HCT116 (cell line): ENCODE measurements at regions not wholly inside any gene's neighbourhood (a gene's known extent, or its start where the extent isn't known, plus 50 kb on each side); places are given as distances from the start of the nearest gene placed in this dataset.

Experiments
- ATAC-seq: fragments of 200-7000 bp; cut with Tn5 transposase; 2 replicates; pipeline ENCODE4 v1.9.1; 2020; ENCODE audit warnings: mild to moderate bottlenecking, moderate library complexity
- BruUV-seq: library from RNA; stranded (reverse); fragments of 400-500 nt; replicated peaks from 2 replicates; lab custom pipeline; 2021; lab: Mats Ljungman, UMichigan
- CTCF ChIA-PET: fragments of 300-600 bp; sonication (Branson Sonifier 250); formaldehyde crosslinking; loops from one replicate; lab custom pipeline; 2021; ENCODE audit warnings: antibody characterized with exemption; lab: Charles Lee
- POLR2A ChIA-PET: fragments of 300-600, 350-600 bp; sonication (Branson Sonifier 250); formaldehyde crosslinking; loops from one replicate; lab custom pipeline; 2021; ENCODE audit warnings: antibody characterized with exemption; lab: Charles Lee
- RAD21 ChIA-PET, 2 experiments: fragments of 300-600 bp; sonication (Branson Sonifier 250); formaldehyde crosslinking; loops; one replicate each; lab custom pipeline; 2023; ENCODE audit warnings: low total read pairs in 2 of 2; ENCODE audit not compliant: uncharacterized antibody in 2 of 2, unreplicated experiment in 2 of 2, low non-redundant PET in 1 of 2; lab: Charles Lee
- DNase-seq: peaks from one replicate; pipeline ENCODE4 v3.0.0-alpha.2; 2010; ENCODE audit warnings: low read depth, low spot score
- H2AFZ ChIP-seq: fragments of 200-600 bp; shearing (Covaris generic), sonication (generic); 2 replicates; pipeline ENCODE4 v1.6.1; 2017; ENCODE audit warnings: low read depth, mixed run types, mixed read lengths, antibody characterized with exemption, low read length; ENCODE audit not compliant: poor library complexity, severe bottlenecking
- H3K27ac ChIP-seq: 2 replicates; pipeline ENCODE4 v1.5.1; 2012; ENCODE audit warnings: low read depth, low read length
- H3K27me3 ChIP-seq: fragments of 200-600 bp; sonication (generic); 2 replicates; pipeline ENCODE4 v1.6.1; 2016; ENCODE audit warnings: mixed run types, low read length, mixed read lengths; ENCODE audit not compliant: insufficient read depth
- H3K36me3 ChIP-seq, 2 experiments: fragments of 200-500 bp in 1 of 2; fragments of 200-600 bp in 1 of 2; sonication (Bioruptor generic) in 1 of 2; sonication (generic) in 1 of 2; 2 replicates each; pipeline versions ENCODE4 v1.5.1 to v1.6.1; 2014 to 2016; ENCODE audit warnings: low read length in 2 of 2, inconsistent platforms in 1 of 2, mixed read lengths in 1 of 2, mixed run types in 1 of 2; ENCODE audit not compliant: insufficient read depth in 2 of 2, control insufficient read depth in 1 of 2
- H3K4me1 ChIP-seq, 2 experiments: fragments of 200-600 bp in 1 of 2; sonication (generic) in 1 of 2; 2 replicates each; pipeline versions ENCODE4 v1.5.1 to v1.6.1; 2012 to 2017; ENCODE audit warnings: low read length in 2 of 2, inconsistent platforms in 1 of 2, mild to moderate bottlenecking in 1 of 2, mixed read lengths in 1 of 2, mixed run types in 1 of 2, moderate library complexity in 1 of 2; ENCODE audit not compliant: insufficient read depth in 2 of 2, control insufficient read depth in 1 of 2
- H3K4me2 ChIP-seq: fragments of 200-600 bp; sonication (generic); 2 replicates; pipeline ENCODE4 v1.6.1; 2017; ENCODE audit warnings: mixed run types, low read length, mixed read lengths
- H3K4me3 ChIP-seq, 2 experiments: fragments of 200-600 bp in 1 of 2; sonication (generic) in 1 of 2; replicated peaks in 1 of 2; 2 replicates each; pipeline ENCODE4 v1.5.1; 2011 to 2016; ENCODE audit warnings: low read length in 2 of 2, control low read depth in 1 of 2, low read depth in 1 of 2, mild to moderate bottlenecking in 1 of 2, mixed read lengths in 1 of 2, mixed run types in 1 of 2
- H3K79me2 ChIP-seq: fragments of 200-600 bp; sonication (generic); 2 replicates; pipeline ENCODE4 v1.6.1; 2017; ENCODE audit warnings: mild to moderate bottlenecking, mixed run types, low read length, moderate library complexity, mixed read lengths; ENCODE audit not compliant: insufficient read depth
- H3K9ac ChIP-seq: fragments of 200-600 bp; sonication (generic); 2 replicates; pipeline ENCODE4 v1.6.1; 2016; ENCODE audit warnings: low read length, mixed read lengths
- H3K9me2 ChIP-seq: fragments of 200-600 bp; sonication (generic), shearing (Covaris generic); 2 replicates; pipeline ENCODE4 v1.6.1; 2017; ENCODE audit warnings: mixed run types, mild to moderate bottlenecking, moderate library complexity; ENCODE audit not compliant: insufficient read depth
- H3K9me3 ChIP-seq, 2 experiments: fragments of 200-500 bp in 1 of 2; fragments of 200-600 bp in 1 of 2; sonication (Bioruptor generic) in 1 of 2; sonication (generic) in 1 of 2; 2 replicates each; pipeline ENCODE4 v1.6.1; 2014 to 2017; ENCODE audit warnings: low read length in 2 of 2, mixed read lengths in 2 of 2, inconsistent platforms in 1 of 2, low read depth in 1 of 2, mild to moderate bottlenecking in 1 of 2, mixed run types in 1 of 2, moderate library complexity in 1 of 2; ENCODE audit not compliant: control insufficient read depth in 1 of 2, insufficient read depth in 1 of 2
- H4K20me1 ChIP-seq: fragments of 200-600 bp; sonication (generic), shearing (Covaris generic); 2 replicates; pipeline ENCODE4 v1.6.1; 2017; ENCODE audit warnings: mixed run types, mild to moderate bottlenecking, moderate library complexity; ENCODE audit not compliant: insufficient read depth
- ATF3 ChIP-seq: IDR thresholded peaks from 2 replicates; pipeline ENCODE4 v1.6.1; 2012
- EGR1 ChIP-seq: IDR thresholded peaks from 2 replicates; pipeline ENCODE4 v1.6.1; 2012; ENCODE audit warnings: low read depth
- ELF1 ChIP-seq: IDR thresholded peaks from 2 replicates; pipeline ENCODE4 v1.6.1; 2012; ENCODE audit warnings: low read depth, borderline replicate concordance
- EZH2phosphoT487 ChIP-seq: fragments of 200-600 bp; IDR thresholded peaks from 2 replicates; pipeline ENCODE4 v1.6.1; 2018; ENCODE audit warnings: antibody characterized with exemption, borderline replicate concordance
- RAD21 ChIP-seq: IDR thresholded peaks from 2 replicates; pipeline ENCODE4 v1.6.1; 2012; ENCODE audit warnings: low read depth, mild to moderate bottlenecking
- TCF7L2 ChIP-seq: IDR thresholded peaks from 2 replicates; pipeline ENCODE4 v1.7.0; 2011; ENCODE audit warnings: borderline replicate concordance, inconsistent platforms; ENCODE audit not compliant: insufficient read depth, insufficient read length; ENCODE audit errors: extremely low read depth
- ZBTB33 ChIP-seq: IDR thresholded peaks from 2 replicates; pipeline ENCODE4 v1.6.1; 2011; ENCODE audit warnings: mild to moderate bottlenecking, low read length, moderate library complexity; ENCODE audit not compliant: insufficient replicate concordance; ENCODE audit errors: extremely low read depth
- ZFX ChIP-seq: fragments of 450-650 bp; IDR thresholded peaks from 2 replicates; pipeline ENCODE4 v1.6.1; 2017
- ZNF274 ChIP-seq: fragments of 200-500 bp; sonication (Bioruptor generic); IDR thresholded peaks from 2 replicates; pipeline ENCODE4 v1.6.1; 2014; ENCODE audit warnings: mild to moderate bottlenecking, low read depth, low read length, inconsistent platforms
- intact Hi-C: fragments of 100-400 bp; cut with micrococcal nuclease; formaldehyde crosslinking; loops from 2 replicates; pipeline ENCODE4 v1.10.0; 2022

GRCh38 chr2:45207101-45207500 is 197.8 kb upstream of the SIX2 start:
- no TSS peak for BruUV-seq
- ATAC-seq = no peak
- H3K4me1 ChIP-seq = no peaks in the 10 kb centered on the region

GRCh38 chr2:45205985-45206384 is 196.7 kb upstream of the SIX2 start:
- DNase-seq = no peak
- Histone ChIP-seq H3K36me3 (no peaks in the 10 kb centered on the region), H2AFZ (no peak overlapping the region), H3K9ac (no peak overlapping the region), H3K4me1 (no peaks in the 10 kb centered on the region), H3K9me3 (no peaks in the 10 kb centered on the region), H3K27me3 (no peaks in the 10 kb centered on the region), H3K9me2 (no peaks in the 10 kb centered on the region), H3K27ac (no peak overlapping the region), H3K79me2 (no peaks in the 10 kb centered on the region), H3K4me3 (no peak overlapping the region), H4K20me1 (no peaks in the 10 kb centered on the region), H3K4me2 (no peak overlapping the region)
- intact Hi-C loops = no loop called here
- no peak for ATAC-seq
- TF ChIP-seq RAD21 = no peak
- TF ChIP-seq ZBTB33 = no peak
- no peak for TF ChIP-seq EZH2phosphoT487
- TF ChIP-seq EGR1 = no peak
- no peak for TF ChIP-seq ATF3
- CTCF ChIA-PET = no interaction called here
- RAD21 ChIA-PET = no interaction called here
- POLR2A ChIA-PET = no interaction called here
- no TSS peak for BruUV-seq

More at GRCh38 chr2:45207101-45207500, 197.8 kb upstream of the SIX2 start:
- Histone ChIP-seq H3K27me3 (no peaks in the 10 kb centered on the region), H3K4me2 (no peak overlapping the region), H3K79me2 (no peaks in the 10 kb centered on the region), H3K4me3 (no peak overlapping the region), H4K20me1 (no peaks in the 10 kb centered on the region), H3K27ac (no peak overlapping the region), H2AFZ (no peak overlapping the region), H3K9me2 (no peaks in the 10 kb centered on the region), H3K9me3 (no peaks in the 10 kb centered on the region), H3K36me3 (no peaks in the 10 kb centered on the region), H3K9ac (no peak overlapping the region)
- CTCF ChIA-PET = no interaction called here
- RAD21 ChIA-PET = no interaction called here
- TF ChIP-seq ZNF274 (no peak), ZBTB33 (no peak), ELF1 (no peak), ZFX (no peak), TCF7L2 (no peak)
- DNase-seq = no peak
- POLR2A ChIA-PET = no interaction called here
- intact Hi-C loops = no loop called here
